ENCODE measurements at regions not wholly inside any gene's neighbourhood (a gene's known extent, or its start where the extent isn't known, plus 50 kb on each side); places are given as distances from the start of the nearest gene placed in this dataset.

GRCh38 chr2:44869761-44870160 is 71.7 kb upstream of the SIX3 start (continued):
- TF ChIP-seq CHD7 (IDR thresholded peaks at IDR 0.05; ENCODE audit: insufficient replicate concordance, low read length): no peak
- TF ChIP-seq PHF8 (conservative IDR thresholded peaks at IDR 0.05; ENCODE audit: low read depth, low read length): no peak
- TF ChIP-seq EP300 (IDR thresholded peaks at IDR 0.05; ENCODE audit: borderline replicate concordance in 1 of 2, low read depth in 2 of 2, low read length in 2 of 2): no peak
- no peak for TF ChIP-seq SUZ12 (IDR thresholded peaks at IDR 0.05; ENCODE audit: low read length)
- TF ChIP-seq SP1 (IDR thresholded peaks at IDR 0.05; ENCODE audit: low read depth, low read length): no peak
- no peak for TF ChIP-seq CREB1 (IDR thresholded peaks at IDR 0.05)
- TF ChIP-seq CTCF (IDR thresholded peaks at IDR 0.05; ENCODE audit: control extremely low read depth in 1 of 3, insufficient read depth in 1 of 3, low read depth in 1 of 3, low read length in 3 of 3): no peak

Data from H1 (cell line).